ENCODE measurements at regions not wholly inside any gene's neighbourhood (a gene's known extent, or its start where the extent isn't known, plus 50 kb on each side); places are given as distances from the start of the nearest gene placed in this dataset.

- no peak overlapping the region for H3K27ac ChIP-seq (ENCODE audit: insufficient read depth, low read length)
- no peaks in the 10 kb centered on the region for H3K79me2 ChIP-seq (ENCODE audit: control insufficient read depth, insufficient read depth, low read length)
- H3K4me3 ChIP-seq (replicated peaks in 1 of 4; ENCODE audit: control extremely low read depth in 1 of 4, insufficient read depth in 1 of 4, low read depth in 3 of 4, low read length in 4 of 4) = no peak overlapping the region
- DNase-seq (ENCODE audit: low read depth in 2 of 2) = no peak
- H3K4me2 ChIP-seq (ENCODE audit: extremely low read depth, insufficient read depth, low read length) = no peak overlapping the region
- H4K20me1 ChIP-seq (ENCODE audit: control insufficient read depth, extremely low read depth, insufficient read depth, low read length) = no peaks in the 10 kb centered on the region
- TF ChIP-seq CTCF (conservative IDR thresholded peaks at IDR 0.05 in 1 of 2, IDR thresholded peaks at IDR 0.05 in 1 of 2; ENCODE audit: low read depth in 1 of 2, low read length in 2 of 2) (no peak), EZH2 (IDR thresholded peaks at IDR 0.05; ENCODE audit: low read length, missing control alignments) (no peak)
- peaks cover 4% of the 10 kb centered on the region for H3K4me1 ChIP-seq (ENCODE audit: control insufficient read depth, extremely low read depth, insufficient read depth, low read length)
- no peaks in the 10 kb centered on the region for H3K27me3 ChIP-seq (ENCODE audit: control insufficient read depth, insufficient read depth, low read length)
- no peaks in the 10 kb centered on the region for H3K36me3 ChIP-seq (ENCODE audit: control insufficient read depth, insufficient read depth, low read length)
- no peak overlapping the region for H2AFZ ChIP-seq (ENCODE audit: low read length)
- H3K9ac ChIP-seq (ENCODE audit: insufficient read depth, low read length) = no peak overlapping the region
- no peaks in the 10 kb centered on the region for H3K9me3 ChIP-seq (ENCODE audit: control insufficient read depth, insufficient read depth, low read depth, low read length)
Observed at GRCh38 chr4:73922317-73922716, 53.1 kb downstream of the CXCL1 start.

Measured in fibroblast of lung (primary cell).